HepG2 (cell line): ENCODE measurements at regions not wholly inside any gene's neighbourhood (a gene's known extent, or its start where the extent isn't known, plus 50 kb on each side); places are given as distances from the start of the nearest gene placed in this dataset.

Source experiments
- ARID2 ChIP-seq: sonication (generic); formaldehyde crosslinking; IDR thresholded peaks from 2 replicates; pipeline ENCODE4 v1.8.1; 2022; ENCODE audit warnings: mild to moderate bottlenecking, missing genetic modification reagents, borderline replicate concordance
- CENPX ChIP-seq: sonication (generic); formaldehyde crosslinking; IDR thresholded peaks from 2 replicates; pipeline ENCODE4 v1.9.0; 2021; ENCODE audit warnings: mild to moderate bottlenecking, missing genetic modification reagents, moderate library complexity
- DMAP1 ChIP-seq: IDR thresholded peaks from 2 replicates; pipeline ENCODE4 v1.6.1; 2016
- DNMT3B ChIP-seq: conservative IDR thresholded peaks from 2 replicates; pipeline ENCODE4 v1.6.1; 2016; ENCODE audit warnings: missing biosample characterization, control low read depth
- FLYWCH1 ChIP-seq: sonication (generic); formaldehyde crosslinking; IDR thresholded peaks from 2 replicates; pipeline ENCODE4 v1.8.1; 2023; ENCODE audit warnings: mild to moderate bottlenecking, missing genetic modification reagents
- FOXA3 ChIP-seq: IDR thresholded peaks from 2 replicates; pipeline ENCODE4 v1.6.1; 2016; ENCODE audit warnings: missing genetic modification reagents, missing compliant biosample characterization
- FOXC1 ChIP-seq: sonication (generic); formaldehyde crosslinking; IDR thresholded peaks from 2 replicates; pipeline ENCODE4 v1.8.0; 2022; ENCODE audit warnings: mild to moderate bottlenecking, missing genetic modification reagents, borderline replicate concordance
- GZF1 ChIP-seq: sonication (generic); formaldehyde crosslinking; IDR thresholded peaks from 2 replicates; pipeline ENCODE4 v1.5.1; 2020; ENCODE audit warnings: mild to moderate bottlenecking, missing genetic modification reagents
- HOXA5 ChIP-seq: sonication (generic); formaldehyde crosslinking; IDR thresholded peaks from 2 replicates; pipeline ENCODE4 v1.4.0; 2020; ENCODE audit warnings: missing genetic modification reagents
- HOXA9 ChIP-seq: sonication (generic); formaldehyde crosslinking; IDR thresholded peaks from 2 replicates; pipeline ENCODE4 v1.8.1; 2022; ENCODE audit warnings: missing genetic modification reagents, mild to moderate bottlenecking, moderate library complexity, borderline replicate concordance
- HOXD1 ChIP-seq: sonication (generic); formaldehyde crosslinking; IDR thresholded peaks from 2 replicates; pipeline ENCODE4 v1.5.0; 2020; ENCODE audit warnings: missing genetic modification reagents
- MED13 ChIP-seq: sonication (generic); formaldehyde crosslinking; IDR thresholded peaks from 2 replicates; pipeline ENCODE4 v1.5.0; 2020; ENCODE audit warnings: missing genetic modification reagents
- PHB2 ChIP-seq: fragments of 450-650 bp; IDR thresholded peaks from 2 replicates; pipeline ENCODE4 v1.6.1; 2018; ENCODE audit not compliant: partially characterized antibody
- PPARG ChIP-seq: conservative IDR thresholded peaks from 2 replicates; pipeline ENCODE4 v1.6.1; 2016; ENCODE audit warnings: missing biosample characterization, missing genetic modification reagents
- SCMH1 ChIP-seq: sonication (generic); formaldehyde crosslinking; IDR thresholded peaks from 2 replicates; pipeline ENCODE4 v1.9.0; 2021; ENCODE audit warnings: missing genetic modification reagents, mild to moderate bottlenecking, borderline replicate concordance
- SIN3B ChIP-seq: fragments of 150-350 bp; IDR thresholded peaks from 2 replicates; pipeline ENCODE4 v1.6.1; 2014; ENCODE audit warnings: low read length
- SMARCC2 ChIP-seq: fragments of 450-650 bp; IDR thresholded peaks from 2 replicates; pipeline ENCODE4 v1.6.1; 2017; ENCODE audit warnings: antibody characterized with exemption, mild to moderate bottlenecking
- TBX2 ChIP-seq: sonication (generic); formaldehyde crosslinking; IDR thresholded peaks from 2 replicates; pipeline ENCODE4 v1.5.0; 2020; ENCODE audit warnings: missing genetic modification reagents, mild to moderate bottlenecking, borderline replicate concordance
- THAP11 ChIP-seq: IDR thresholded peaks from 2 replicates; pipeline ENCODE4 v1.6.1; 2016; ENCODE audit warnings: missing biosample characterization, missing genetic modification reagents
- THYN1 ChIP-seq: sonication (generic); formaldehyde crosslinking; IDR thresholded peaks from 2 replicates; pipeline ENCODE4 v1.8.1; 2023; ENCODE audit warnings: low read depth, mild to moderate bottlenecking, moderate library complexity, missing genetic modification reagents, borderline replicate concordance
- YEATS4 ChIP-seq: sonication (generic); formaldehyde crosslinking; IDR thresholded peaks from 2 replicates; pipeline ENCODE4 v1.4.0; 2020; ENCODE audit warnings: missing genetic modification reagents, borderline replicate concordance
- YY1 ChIP-seq: IDR thresholded peaks from 2 replicates; pipeline ENCODE4 v1.6.1; 2011; ENCODE audit warnings: low read length, low read depth, moderate library complexity, mild to moderate bottlenecking; ENCODE audit not compliant: insufficient read depth, insufficient replicate concordance
- ZNF234 ChIP-seq: sonication (generic); formaldehyde crosslinking; conservative IDR thresholded peaks from 2 replicates; pipeline ENCODE4 v1.5.1; 2020; ENCODE audit warnings: mild to moderate bottlenecking, missing genetic modification reagents
- ZNF382 ChIP-seq: sonication (generic); formaldehyde crosslinking; IDR thresholded peaks from 2 replicates; pipeline ENCODE4 v1.5.0; 2020; ENCODE audit warnings: missing genetic modification reagents, mild to moderate bottlenecking, borderline replicate concordance
- TF ChIP-seq, protein P1 (sequence below): sonication (generic); formaldehyde crosslinking; conservative IDR thresholded peaks from 2 replicates; pipeline ENCODE4 v1.8.1; 2023; ENCODE audit warnings: missing genetic modification reagents
- TF ChIP-seq, protein P2 (sequence below): IDR thresholded peaks from 2 replicates; pipeline ENCODE4 v1.6.1; 2012; ENCODE audit warnings: low read length, improper control_type of control experiment

GRCh38 chr6:82094166-82094806 lies 153.3 kb downstream of the IBTK start (continued):
- TF ChIP-seq TBX2 (CRISPR knock-in tag): peak; percentile 67; the same call in 1 of the 2 replicates
- no peak for TF ChIP-seq SCMH1
- no peak for TF ChIP-seq GZF1
- TF ChIP-seq HOXD1 (CRISPR knock-in tag): 0 out of 2 replicates have a peak, but pooled peaks have one; percentile 67
- TF ChIP-seq DNMT3B (CRISPR knock-in tag): 0 out of 2 replicates have a peak, but pooled peaks have one; percentile 18
- TF ChIP-seq HOXA9: no peak
- TF ChIP-seq SMARCC2: no peak
- peak; percentile 95 for TF ChIP-seq FOXA3
- TF ChIP-seq FLYWCH1 (CRISPR knock-in tag): no peak
- no peak for TF ChIP-seq PHB2
- peak; percentile 41; the same call in 1 of the 2 replicates for TF ChIP-seq THAP11 (CRISPR knock-in tag)
- TF ChIP-seq ZNF234 (CRISPR knock-in tag): no peak
- no peak for TF ChIP-seq ZNF382
- no peak for TF ChIP-seq SIN3B
- no peak for TF ChIP-seq YEATS4 (CRISPR knock-in tag)
- peak; percentile 67; the same call in 1 of the 2 replicates for TF ChIP-seq HOXA5
- TF ChIP-seq FOXC1 (CRISPR knock-in tag): no peak
- TF ChIP-seq, protein P1, sequence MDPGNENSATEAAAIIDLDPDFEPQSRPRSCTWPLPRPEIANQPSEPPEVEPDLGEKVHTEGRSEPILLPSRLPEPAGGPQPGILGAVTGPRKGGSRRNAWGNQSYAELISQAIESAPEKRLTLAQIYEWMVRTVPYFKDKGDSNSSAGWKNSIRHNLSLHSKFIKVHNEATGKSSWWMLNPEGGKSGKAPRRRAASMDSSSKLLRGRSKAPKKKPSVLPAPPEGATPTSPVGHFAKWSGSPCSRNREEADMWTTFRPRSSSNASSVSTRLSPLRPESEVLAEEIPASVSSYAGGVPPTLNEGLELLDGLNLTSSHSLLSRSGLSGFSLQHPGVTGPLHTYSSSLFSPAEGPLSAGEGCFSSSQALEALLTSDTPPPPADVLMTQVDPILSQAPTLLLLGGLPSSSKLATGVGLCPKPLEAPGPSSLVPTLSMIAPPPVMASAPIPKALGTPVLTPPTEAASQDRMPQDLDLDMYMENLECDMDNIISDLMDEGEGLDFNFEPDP (CRISPR knock-in tag): no peak
- no peak for TF ChIP-seq YY1
- peak; percentile 62; the same call in 1 of the 2 replicates for TF ChIP-seq PPARG (CRISPR knock-in tag)
- TF ChIP-seq THYN1 (CRISPR knock-in tag): no peak
- peak; percentile 49; the same call in 1 of the 2 replicates for TF ChIP-seq MED13 (CRISPR knock-in tag)
- no peak for TF ChIP-seq DMAP1 (CRISPR knock-in tag)
- no peak for TF ChIP-seq CENPX
- no peak for TF ChIP-seq ARID2 (CRISPR knock-in tag)
- TF ChIP-seq, protein P2, sequence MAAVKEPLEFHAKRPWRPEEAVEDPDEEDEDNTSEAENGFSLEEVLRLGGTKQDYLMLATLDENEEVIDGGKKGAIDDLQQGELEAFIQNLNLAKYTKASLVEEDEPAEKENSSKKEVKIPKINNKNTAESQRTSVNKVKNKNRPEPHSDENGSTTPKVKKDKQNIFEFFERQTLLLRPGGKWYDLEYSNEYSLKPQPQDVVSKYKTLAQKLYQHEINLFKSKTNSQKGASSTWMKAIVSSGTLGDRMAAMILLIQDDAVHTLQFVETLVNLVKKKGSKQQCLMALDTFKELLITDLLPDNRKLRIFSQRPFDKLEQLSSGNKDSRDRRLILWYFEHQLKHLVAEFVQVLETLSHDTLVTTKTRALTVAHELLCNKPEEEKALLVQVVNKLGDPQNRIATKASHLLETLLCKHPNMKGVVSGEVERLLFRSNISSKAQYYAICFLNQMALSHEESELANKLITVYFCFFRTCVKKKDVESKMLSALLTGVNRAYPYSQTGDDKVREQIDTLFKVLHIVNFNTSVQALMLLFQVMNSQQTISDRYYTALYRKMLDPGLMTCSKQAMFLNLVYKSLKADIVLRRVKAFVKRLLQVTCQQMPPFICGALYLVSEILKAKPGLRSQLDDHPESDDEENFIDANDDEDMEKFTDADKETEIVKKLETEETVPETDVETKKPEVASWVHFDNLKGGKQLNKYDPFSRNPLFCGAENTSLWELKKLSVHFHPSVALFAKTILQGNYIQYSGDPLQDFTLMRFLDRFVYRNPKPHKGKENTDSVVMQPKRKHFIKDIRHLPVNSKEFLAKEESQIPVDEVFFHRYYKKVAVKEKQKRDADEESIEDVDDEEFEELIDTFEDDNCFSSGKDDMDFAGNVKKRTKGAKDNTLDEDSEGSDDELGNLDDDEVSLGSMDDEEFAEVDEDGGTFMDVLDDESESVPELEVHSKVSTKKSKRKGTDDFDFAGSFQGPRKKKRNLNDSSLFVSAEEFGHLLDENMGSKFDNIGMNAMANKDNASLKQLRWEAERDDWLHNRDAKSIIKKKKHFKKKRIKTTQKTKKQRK: no peak
